ENCODE measurements at regions not wholly inside any gene's neighbourhood (a gene's known extent, or its start where the extent isn't known, plus 50 kb on each side); places are given as distances from the start of the nearest gene placed in this dataset.

- Mint-ChIP-seq H3K36me3 (ENCODE audit: insufficient read depth, unreplicated experiment) (no peaks in the 10 kb centered on the region), H3K4me1 (ENCODE audit: low read depth, unreplicated experiment) (peaks cover 6% of the 10 kb centered on the region), H3K27me3 (ENCODE audit: insufficient read depth, unreplicated experiment) (no peaks in the 10 kb centered on the region), H3K4me3 (ENCODE audit: unreplicated experiment) (no peak overlapping the region), H3K27ac (ENCODE audit: unreplicated experiment) (peak overlapping the region; percentile 27), H3K9me3 (ENCODE audit: unreplicated experiment) (peaks cover 12% of the 10 kb centered on the region)
- ChIA-PET CTCF (interaction anchor here (0.6 to 1.1 kb wide), 2 partner anchors 10 to 27 kb away, joined by 4 read pairs; no protein-coding TSS in a partner anchor), POLR2A (no interaction called here)
- Histone ChIP-seq H3K4me1 (peaks cover 19% of the 10 kb centered on the region), H3K4me3 (ENCODE audit: low read depth, low read length) (no peak overlapping the region), H3K27me3 (replicated peaks; ENCODE audit: control insufficient read depth, insufficient read depth, low read length) (no peaks in the 10 kb centered on the region), H3K36me3 (ENCODE audit: control insufficient read depth, insufficient read depth, low read length) (no peaks in the 10 kb centered on the region), H3K9me3 (no peaks in the 10 kb centered on the region)
- intact Hi-C loops (cut with micrococcal nuclease; ENCODE audit: unreplicated experiment), result no loop called here
- no peak for TF ChIP-seq CTCF (IDR thresholded peaks at IDR 0.05; ENCODE audit: insufficient read depth in 1 of 2, low read depth in 1 of 2, low read length in 1 of 2, severe bottlenecking in 1 of 2, unreplicated experiment in 1 of 2)
- no peak for DNase-seq
- no TSS peak for BruUV-seq (replicated peaks)
Observed at GRCh38 chr13:78147905-78148304, 229.3 kb upstream of the EDNRB start.

GRCh38 chr13:78145276-78145675 lies 226.6 kb upstream of the EDNRB start:
- Histone ChIP-seq H3K4me1 (peaks cover 19% of the 10 kb centered on the region), H3K27me3 (replicated peaks; ENCODE audit: control insufficient read depth, insufficient read depth, low read length) (no peaks in the 10 kb centered on the region), H3K9me3 (no peaks in the 10 kb centered on the region; the same call in 1 of the 2 replicates), H3K4me3 (ENCODE audit: low read depth, low read length) (no peak overlapping the region), H3K36me3 (ENCODE audit: control insufficient read depth, insufficient read depth, low read length) (no peaks in the 10 kb centered on the region)
- no peak for DNase-seq
- no TSS peak for BruUV-seq (replicated peaks)
- Mint-ChIP-seq H3K27ac (ENCODE audit: unreplicated experiment) (no peak overlapping the region), H3K9me3 (ENCODE audit: unreplicated experiment) (peaks cover 12% of the 10 kb centered on the region), H3K36me3 (ENCODE audit: insufficient read depth, unreplicated experiment) (no peaks in the 10 kb centered on the region), H3K4me1 (ENCODE audit: low read depth, unreplicated experiment) (peaks cover 6% of the 10 kb centered on the region), H3K27me3 (ENCODE audit: insufficient read depth, unreplicated experiment) (no peaks in the 10 kb centered on the region), H3K4me3 (ENCODE audit: unreplicated experiment) (no peak overlapping the region)
- CTCF ChIA-PET, result no interaction called here
- intact Hi-C loops (cut with micrococcal nuclease; ENCODE audit: unreplicated experiment), result no loop called here
- POLR2A ChIA-PET, result no interaction called here
- TF ChIP-seq CTCF (IDR thresholded peaks at IDR 0.05; ENCODE audit: insufficient read depth in 1 of 2, low read depth in 1 of 2, low read length in 1 of 2, severe bottlenecking in 1 of 2, unreplicated experiment in 1 of 2), result no peak

- Mint-ChIP-seq H3K4me3 (ENCODE audit: unreplicated experiment) (peak overlapping the region; percentile 8), H3K9me3 (ENCODE audit: unreplicated experiment) (peaks cover 12% of the 10 kb centered on the region), H3K36me3 (ENCODE audit: insufficient read depth, unreplicated experiment) (no peaks in the 10 kb centered on the region), H3K27ac (ENCODE audit: unreplicated experiment) (peak overlapping the region; percentile 48), H3K4me1 (ENCODE audit: low read depth, unreplicated experiment) (peaks cover 18% of the 10 kb centered on the region), H3K27me3 (ENCODE audit: insufficient read depth, unreplicated experiment) (no peaks in the 10 kb centered on the region)
- Histone ChIP-seq H3K27me3 (replicated peaks; ENCODE audit: control insufficient read depth, insufficient read depth, low read length) (no peaks in the 10 kb centered on the region), H3K9me3 (peaks cover 3% of the 10 kb centered on the region; the same call in 1 of the 2 replicates), H3K4me1 (peaks cover 23% of the 10 kb centered on the region), H3K36me3 (ENCODE audit: control insufficient read depth, insufficient read depth, low read length) (no peaks in the 10 kb centered on the region), H3K4me3 (ENCODE audit: low read depth, low read length) (no peak overlapping the region)
- no peak for TF ChIP-seq CTCF (IDR thresholded peaks at IDR 0.05; ENCODE audit: insufficient read depth in 1 of 2, low read depth in 1 of 2, low read length in 1 of 2, severe bottlenecking in 1 of 2, unreplicated experiment in 1 of 2)
- ChIA-PET POLR2A (no interaction called here), CTCF (interaction anchor here (1.4 kb wide), 1 partner anchor 101 kb away, joined by 4 read pairs; no protein-coding TSS in a partner anchor)
- intact Hi-C loops (cut with micrococcal nuclease; ENCODE audit: unreplicated experiment), result loop anchor here (2.0 to 10.0 kb wide), 4 partner anchors 53 to 615 kb away; no protein-coding TSS in a partner anchor
- no peak for DNase-seq
- BruUV-seq (replicated peaks), result no TSS peak
Observed at GRCh38 chr13:78139765-78140164, 221.1 kb upstream of the EDNRB start.
